ENCODE measurements at regions not wholly inside any gene's neighbourhood (a gene's known extent, or its start where the extent isn't known, plus 50 kb on each side); places are given as distances from the start of the nearest gene placed in this dataset.

- intact Hi-C loops (cut with DNase I) = no loop called here
- no peak overlapping the region for H3K4me3 ChIP-seq (replicated peaks in 1 of 3)
- H3K27ac ChIP-seq = no peak overlapping the region
- no peak for DNase-seq
- H3K27me3 ChIP-seq = no peaks in the 10 kb centered on the region
- H3K4me1 ChIP-seq = no peaks in the 10 kb centered on the region
- TF ChIP-seq POLR2A (IDR thresholded peaks at IDR 0.05) = no peak
- TF ChIP-seq, protein P1, sequence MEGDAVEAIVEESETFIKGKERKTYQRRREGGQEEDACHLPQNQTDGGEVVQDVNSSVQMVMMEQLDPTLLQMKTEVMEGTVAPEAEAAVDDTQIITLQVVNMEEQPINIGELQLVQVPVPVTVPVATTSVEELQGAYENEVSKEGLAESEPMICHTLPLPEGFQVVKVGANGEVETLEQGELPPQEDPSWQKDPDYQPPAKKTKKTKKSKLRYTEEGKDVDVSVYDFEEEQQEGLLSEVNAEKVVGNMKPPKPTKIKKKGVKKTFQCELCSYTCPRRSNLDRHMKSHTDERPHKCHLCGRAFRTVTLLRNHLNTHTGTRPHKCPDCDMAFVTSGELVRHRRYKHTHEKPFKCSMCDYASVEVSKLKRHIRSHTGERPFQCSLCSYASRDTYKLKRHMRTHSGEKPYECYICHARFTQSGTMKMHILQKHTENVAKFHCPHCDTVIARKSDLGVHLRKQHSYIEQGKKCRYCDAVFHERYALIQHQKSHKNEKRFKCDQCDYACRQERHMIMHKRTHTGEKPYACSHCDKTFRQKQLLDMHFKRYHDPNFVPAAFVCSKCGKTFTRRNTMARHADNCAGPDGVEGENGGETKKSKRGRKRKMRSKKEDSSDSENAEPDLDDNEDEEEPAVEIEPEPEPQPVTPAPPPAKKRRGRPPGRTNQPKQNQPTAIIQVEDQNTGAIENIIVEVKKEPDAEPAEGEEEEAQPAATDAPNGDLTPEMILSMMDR (IDR thresholded peaks at IDR 0.05) = peak in 3 of 6 experiments; percentile 19 to 55 (median 36)
- no peaks in the 10 kb centered on the region for H3K36me3 ChIP-seq
- no peaks in the 10 kb centered on the region for H3K9me3 ChIP-seq
Observed at GRCh38 chr10:53315709-53316108, 543.1 kb upstream of the MBL2 start.

DNA sequence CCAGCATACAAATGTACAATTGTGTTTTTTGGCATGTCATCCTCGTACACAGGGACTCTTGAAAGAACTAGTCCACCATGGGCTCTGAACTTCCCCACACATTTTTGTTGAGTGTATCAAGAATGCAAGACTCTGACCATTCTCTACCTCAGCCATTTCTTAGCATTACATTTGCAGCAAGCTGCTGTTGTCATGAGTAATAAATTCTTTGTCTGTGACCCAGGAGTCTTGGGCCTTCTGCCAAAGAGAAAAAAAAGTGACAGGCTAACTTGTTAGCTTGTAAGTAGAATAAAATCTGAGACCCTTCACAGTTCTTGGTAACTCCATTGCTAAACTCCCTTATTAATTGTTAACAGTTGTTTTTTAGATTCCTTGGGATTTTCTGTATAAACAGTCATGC lies 542.3 kb upstream of the MBL2 start:
- no peak overlapping the region for H3K4me3 ChIP-seq (replicated peaks in 1 of 3)
- no peak overlapping the region for H3K27ac ChIP-seq
- intact Hi-C loops (cut with DNase I) = no loop called here
- DNase-seq = peak; percentile 9 to 21
- no peaks in the 10 kb centered on the region for H3K4me1 ChIP-seq
- no peak for TF ChIP-seq POLR2A (IDR thresholded peaks at IDR 0.05)
- TF ChIP-seq, protein P1 (IDR thresholded peaks at IDR 0.05) = no peak
- no peaks in the 10 kb centered on the region for H3K9me3 ChIP-seq
- 25 to 32% methylated on average over 1 of the region's 1 CpG for WGBS, 2 donors
- no peaks in the 10 kb centered on the region for H3K27me3 ChIP-seq
- H3K36me3 ChIP-seq = no peaks in the 10 kb centered on the region

GRCh38 chr10:53298443-53298842 lies 525.9 kb upstream of the MBL2 start:
- Histone ChIP-seq H3K9me3 (no peaks in the 10 kb centered on the region), H3K4me1 (no peaks in the 10 kb centered on the region), H3K27ac (no peak overlapping the region), H3K27me3 (no peaks in the 10 kb centered on the region), H3K4me3 (replicated peaks in 1 of 3) (no peak overlapping the region), H3K36me3 (no peaks in the 10 kb centered on the region)
- intact Hi-C loops (cut with DNase I) = no loop called here
- no peak for DNase-seq
- WGBS, 2 donors = 78 to 90% methylated on average over 3 of the region's 3 CpGs
- no peak for TF ChIP-seq POLR2A (IDR thresholded peaks at IDR 0.05)
- TF ChIP-seq, protein P1 (IDR thresholded peaks at IDR 0.05) = no peak

DNA sequence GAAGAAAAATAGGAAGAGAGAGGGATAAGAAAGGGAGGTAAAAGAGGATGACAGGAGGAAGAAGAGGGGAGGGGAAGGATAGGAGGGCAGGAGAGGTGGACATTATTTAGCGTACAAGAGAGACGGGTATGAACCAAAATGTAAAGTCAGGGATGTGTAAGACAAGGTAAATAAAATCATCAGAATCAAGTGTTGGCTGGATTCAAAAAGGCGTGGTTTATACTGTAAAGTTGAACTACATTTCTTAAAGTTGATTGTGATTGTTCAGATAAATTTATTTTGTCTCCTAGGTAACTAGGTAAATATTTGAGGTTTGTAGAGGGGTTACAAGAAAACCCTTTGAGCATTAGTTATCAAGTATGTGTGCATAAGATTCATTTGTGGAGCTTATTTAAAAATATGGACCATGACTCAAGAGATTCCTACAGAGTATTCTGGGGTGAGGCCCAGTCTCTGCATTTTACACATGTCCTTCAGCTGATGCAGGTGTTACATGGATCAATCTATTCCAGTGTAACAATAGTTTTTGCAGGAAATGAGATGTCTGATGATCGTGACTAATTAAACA lies 512.1 kb upstream of the MBL2 start:
- H3K4me1 ChIP-seq = no peaks in the 10 kb centered on the region
- intact Hi-C loops (cut with DNase I) = no loop called here
- WGBS, 2 donors = 85 to 92% methylated on average over 4 of the region's 4 CpGs
- no peak overlapping the region for H3K27ac ChIP-seq
- no peaks in the 10 kb centered on the region for H3K36me3 ChIP-seq
- DNase-seq = no peak
- H3K4me3 ChIP-seq (replicated peaks in 1 of 3) = no peak overlapping the region
- no peaks in the 10 kb centered on the region for H3K27me3 ChIP-seq
- H3K9me3 ChIP-seq = no peaks in the 10 kb centered on the region
- TF ChIP-seq, protein P1 (IDR thresholded peaks at IDR 0.05) = no peak
- TF ChIP-seq POLR2A (IDR thresholded peaks at IDR 0.05) = no peak

- intact Hi-C loops (cut with DNase I) = no loop called here
- WGBS, 2 donors = 89 to 93% methylated on average over 1 of the region's 1 CpG
- H3K4me1 ChIP-seq = no peaks in the 10 kb centered on the region
Observed at GRCh38 chr10:53276797-53277196, 504.2 kb upstream of the MBL2 start.

More at GRCh38 chr10:53276797-53277196, 504.2 kb upstream of the MBL2 start:
- H3K9me3 ChIP-seq = no peaks in the 10 kb centered on the region
- no peaks in the 10 kb centered on the region for H3K27me3 ChIP-seq
- H3K36me3 ChIP-seq = no peaks in the 10 kb centered on the region
- TF ChIP-seq, protein P1 (IDR thresholded peaks at IDR 0.05) = no peak
- TF ChIP-seq POLR2A (IDR thresholded peaks at IDR 0.05) = no peak
- DNase-seq = no peak
- H3K4me3 ChIP-seq (replicated peaks in 1 of 3) = no peak overlapping the region
- H3K27ac ChIP-seq = no peak overlapping the region

All from thyroid gland (tissue), 4 donors.